ENCODE measurements at regions not wholly inside any gene's neighbourhood (a gene's known extent, or its start where the extent isn't known, plus 50 kb on each side); places are given as distances from the start of the nearest gene placed in this dataset.

DNA sequence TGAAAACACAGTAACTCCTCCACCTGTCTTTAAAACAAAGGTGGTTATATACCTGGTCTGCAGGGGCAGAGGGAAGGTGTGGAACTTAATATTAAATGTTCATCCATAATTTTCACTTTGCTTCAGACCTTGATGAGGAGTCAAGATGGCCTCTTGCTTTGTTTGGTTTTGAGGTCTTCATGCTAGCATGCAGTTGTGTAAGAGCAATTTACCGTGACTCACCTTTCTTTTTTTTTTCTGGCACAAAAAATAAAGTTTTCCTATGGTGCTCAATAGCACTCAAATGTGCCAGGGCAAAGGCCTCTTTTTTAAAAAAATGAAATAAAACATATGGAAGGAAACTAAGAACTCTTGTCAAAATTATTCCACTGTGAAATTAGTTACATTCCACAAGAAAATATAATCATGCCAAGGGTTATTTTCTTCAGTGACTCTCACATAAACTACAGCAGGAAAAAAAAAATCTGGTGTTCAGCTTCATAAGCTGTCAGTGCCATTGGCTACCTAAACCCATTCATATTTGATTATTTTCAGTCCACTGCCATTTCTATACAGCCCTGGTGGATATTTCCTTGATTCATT lies 128.2 kb downstream of the SLC7A11 start:
- in situ Hi-C loops (cut with MboI; ENCODE audit: low sequenced_read_pairs) (no loop called here), dilution Hi-C loops (cut with HindIII; ENCODE audit: low sequenced_read_pairs, unreplicated experiment) (no loop called here)

More for the DNA sequence above, 128.2 kb downstream of the SLC7A11 start:
- Histone ChIP-seq H3K9ac (ENCODE audit: low read depth, low read length) (no peak overlapping the region), H3K14ac (replicated peaks; ENCODE audit: low read depth, low read length) (no peak overlapping the region), H3K4me3 (ENCODE audit: insufficient read depth, low read depth, low read length) (no peak overlapping the region), H2AFZ (replicated peaks; ENCODE audit: low read length, poor library complexity) (no peak overlapping the region), H3K79me1 (ENCODE audit: low read depth in 1 of 2, low read length in 2 of 2) (no peaks in the 10 kb centered on the region), H3K36me3 (ENCODE audit: control insufficient read depth, insufficient read depth, low read length) (no peaks in the 10 kb centered on the region), H3K27ac (ENCODE audit: insufficient read depth, low read length) (no peak overlapping the region), H3K4ac (ENCODE audit: low read depth, low read length) (no peak overlapping the region), H3K23ac (ENCODE audit: low read depth, low read length) (no peak overlapping the region), H3K4me2 (ENCODE audit: low read depth, low read length) (no peak overlapping the region), H3K27me3 (ENCODE audit: control insufficient read depth, insufficient read depth, low read length) (no peaks in the 10 kb centered on the region), H3K9me1 (ENCODE audit: insufficient read depth, low read length) (0 out of 2 replicates have a peak, but pooled peaks cover 3% of the 10 kb centered on the region), H2AK5ac (ENCODE audit: low read depth, low read length) (no peak overlapping the region), H3K4me1 (ENCODE audit: control insufficient read depth, insufficient read depth, low read length) (peaks cover 5% of the 10 kb centered on the region), H3K18ac (ENCODE audit: low read depth, low read length) (peak overlapping the region; percentile 12; the same call in 1 of the 2 replicates), H3K9me3 (ENCODE audit: control insufficient read depth, insufficient read depth, low read length) (no peaks in the 10 kb centered on the region), H4K8ac (ENCODE audit: low read depth in 2 of 2, low read length in 2 of 2) (peak overlapping the region; percentile 20 to 52; a peak in 1 of 4 replicates), H4K20me1 (ENCODE audit: insufficient read depth, low read length) (no peaks in the 10 kb centered on the region), H2BK20ac (ENCODE audit: low read depth, low read length) (no peak overlapping the region), H2AK9ac (replicated peaks; ENCODE audit: low read depth, low read length, poor library complexity) (no peak overlapping the region), H4K91ac (ENCODE audit: insufficient read depth, low read depth, low read length) (no peak overlapping the region), H3K56ac (ENCODE audit: extremely low read depth, insufficient read depth, low read length) (no peak overlapping the region), H2BK120ac (ENCODE audit: low read depth, low read length) (no peak overlapping the region), H2BK15ac (ENCODE audit: low read depth, low read length) (0 out of 3 replicates have a peak overlapping the region, but pooled peaks have one; percentile 37), H4K5ac (ENCODE audit: low read depth, low read length) (no peak overlapping the region), H2BK5ac (ENCODE audit: low read depth, low read length, poor library complexity, severe bottlenecking) (peak overlapping the region; percentile 42)
- DNase-seq (peak; percentile 74), ATAC-seq (ENCODE audit: low read depth) (peak; percentile 32)
- TF ChIP-seq CHD1 (IDR thresholded peaks at IDR 0.05; ENCODE audit: low read depth, low read length), result no peak
- TF ChIP-seq, protein P1, sequence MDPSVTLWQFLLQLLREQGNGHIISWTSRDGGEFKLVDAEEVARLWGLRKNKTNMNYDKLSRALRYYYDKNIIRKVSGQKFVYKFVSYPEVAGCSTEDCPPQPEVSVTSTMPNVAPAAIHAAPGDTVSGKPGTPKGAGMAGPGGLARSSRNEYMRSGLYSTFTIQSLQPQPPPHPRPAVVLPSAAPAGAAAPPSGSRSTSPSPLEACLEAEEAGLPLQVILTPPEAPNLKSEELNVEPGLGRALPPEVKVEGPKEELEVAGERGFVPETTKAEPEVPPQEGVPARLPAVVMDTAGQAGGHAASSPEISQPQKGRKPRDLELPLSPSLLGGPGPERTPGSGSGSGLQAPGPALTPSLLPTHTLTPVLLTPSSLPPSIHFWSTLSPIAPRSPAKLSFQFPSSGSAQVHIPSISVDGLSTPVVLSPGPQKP (IDR thresholded peaks at IDR 0.05; ENCODE audit: borderline replicate concordance, low read depth, low read length), result no peak
- TF ChIP-seq RCOR1 (IDR thresholded peaks at IDR 0.05; ENCODE audit: insufficient replicate concordance, low read length), result no peak
- no peak for TF ChIP-seq SMC3 (IDR thresholded peaks at IDR 0.05; ENCODE audit: low read depth, low read length)
- TF ChIP-seq, protein P2, sequence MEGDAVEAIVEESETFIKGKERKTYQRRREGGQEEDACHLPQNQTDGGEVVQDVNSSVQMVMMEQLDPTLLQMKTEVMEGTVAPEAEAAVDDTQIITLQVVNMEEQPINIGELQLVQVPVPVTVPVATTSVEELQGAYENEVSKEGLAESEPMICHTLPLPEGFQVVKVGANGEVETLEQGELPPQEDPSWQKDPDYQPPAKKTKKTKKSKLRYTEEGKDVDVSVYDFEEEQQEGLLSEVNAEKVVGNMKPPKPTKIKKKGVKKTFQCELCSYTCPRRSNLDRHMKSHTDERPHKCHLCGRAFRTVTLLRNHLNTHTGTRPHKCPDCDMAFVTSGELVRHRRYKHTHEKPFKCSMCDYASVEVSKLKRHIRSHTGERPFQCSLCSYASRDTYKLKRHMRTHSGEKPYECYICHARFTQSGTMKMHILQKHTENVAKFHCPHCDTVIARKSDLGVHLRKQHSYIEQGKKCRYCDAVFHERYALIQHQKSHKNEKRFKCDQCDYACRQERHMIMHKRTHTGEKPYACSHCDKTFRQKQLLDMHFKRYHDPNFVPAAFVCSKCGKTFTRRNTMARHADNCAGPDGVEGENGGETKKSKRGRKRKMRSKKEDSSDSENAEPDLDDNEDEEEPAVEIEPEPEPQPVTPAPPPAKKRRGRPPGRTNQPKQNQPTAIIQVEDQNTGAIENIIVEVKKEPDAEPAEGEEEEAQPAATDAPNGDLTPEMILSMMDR (conservative IDR thresholded peaks at IDR 0.05; ENCODE audit: low read depth, low read length), result no peak
- TF ChIP-seq POLR2A (IDR thresholded peaks at IDR 0.05; ENCODE audit: low read depth, low read length), result no peak
- no peak for TF ChIP-seq MXI1 (IDR thresholded peaks at IDR 0.05; ENCODE audit: borderline replicate concordance, low read depth, low read length)
- TF ChIP-seq BHLHE40 (IDR thresholded peaks at IDR 0.05; ENCODE audit: low read depth, low read length), result no peak
- TF ChIP-seq MAZ (IDR thresholded peaks at IDR 0.05; ENCODE audit: borderline replicate concordance, low read depth, low read length), result no peak
- no peak for TF ChIP-seq RFX5 (IDR thresholded peaks at IDR 0.05; ENCODE audit: low read depth, low read length)
- peak; percentile 50; the same call in 1 of the 2 replicates for TF ChIP-seq FOS (IDR thresholded peaks at IDR 0.05; ENCODE audit: low read depth, low read length)
- no peak for TF ChIP-seq USF2 (IDR thresholded peaks at IDR 0.05; ENCODE audit: low read depth, low read length)
- TF ChIP-seq NFE2L2 (IDR thresholded peaks at IDR 0.05; ENCODE audit: low read depth, low read length), result no peak
- TF ChIP-seq RAD21 (IDR thresholded peaks at IDR 0.05; ENCODE audit: low read length), result no peak
- peak; percentile 91 for TF ChIP-seq CEBPB (IDR thresholded peaks at IDR 0.05; ENCODE audit: low read depth, low read length)
- no peak for TF ChIP-seq MAFK (IDR thresholded peaks at IDR 0.05; ENCODE audit: low read depth, low read length)
- POLR2A ChIA-PET (ENCODE audit: unreplicated experiment), result no interaction called here
- CTCF ChIA-PET, result interaction anchor here (1.0 kb wide), 1 partner anchor 20 kb away, joined by 3 read pairs; no protein-coding TSS in a partner anchor
- WGBS, 2 experiments (ENCODE audit: extremely low coverage in 2 of 2, insufficient read length in 1 of 2), result no CpG with 5 or more reads among the region's 1 CpG
- BruUV-seq (replicated peaks), result no TSS peak
- intact Hi-C loops (cut with micrococcal nuclease), result no loop called here

All from IMR-90 (cell line).